GM23248 (cell line): ENCODE measurements at regions not wholly inside any gene's neighbourhood (a gene's known extent, or its start where the extent isn't known, plus 50 kb on each side); places are given as distances from the start of the nearest gene placed in this dataset.

ENCODE experiments used
- DNase-seq: peaks from one replicate; pipeline ENCODE4 v3.0.0-alpha.2; 2015
- H2AFZ ChIP-seq: fragments of 200-600 bp; sonication (generic); 2 replicates; pipeline ENCODE4 v1.6.1; 2016; ENCODE audit warnings: antibody characterized with exemption
- H3F3A ChIP-seq: fragments of 200-600 bp; sonication (generic); 2 replicates; pipeline ENCODE4 v1.6.1; 2016; ENCODE audit warnings: mild to moderate bottlenecking, antibody characterized with exemption, mixed run types; ENCODE audit not compliant: insufficient read depth
- H3K27ac ChIP-seq: fragments of 200-600 bp; sonication (generic); 2 replicates; pipeline ENCODE4 v1.5.1; 2016; ENCODE audit warnings: mild to moderate bottlenecking
- H3K27me3 ChIP-seq: fragments of 200-600 bp; sonication (generic); replicated peaks from 2 replicates; pipeline ENCODE4 v1.6.1; 2016; ENCODE audit warnings: mild to moderate bottlenecking; ENCODE audit not compliant: insufficient read depth
- H3K36me3 ChIP-seq: fragments of 200-600 bp; sonication (generic); 2 replicates; pipeline ENCODE4 v1.6.1; 2016; ENCODE audit warnings: low read depth, mild to moderate bottlenecking
- H3K4me1 ChIP-seq: fragments of 200-600 bp; sonication (generic); 2 replicates; pipeline ENCODE4 v1.6.1; 2016; ENCODE audit warnings: mild to moderate bottlenecking; ENCODE audit not compliant: insufficient read depth
- H3K4me2 ChIP-seq: fragments of 200-600 bp; sonication (generic); one replicate; pipeline ENCODE4 v1.6.1; 2016; ENCODE audit warnings: mild to moderate bottlenecking; ENCODE audit not compliant: unreplicated experiment
- H3K4me3 ChIP-seq: fragments of 200-600 bp; sonication (generic); 2 replicates; pipeline ENCODE4 v1.5.1; 2016; ENCODE audit warnings: mild to moderate bottlenecking
- H3K79me2 ChIP-seq: fragments of 200-600 bp; sonication (generic); 2 replicates; pipeline ENCODE4 v1.6.1; 2016; ENCODE audit warnings: mild to moderate bottlenecking; ENCODE audit not compliant: insufficient read depth
- H3K9ac ChIP-seq: fragments of 200-600 bp; sonication (generic); 2 replicates; pipeline ENCODE4 v1.6.1; 2016; ENCODE audit warnings: mild to moderate bottlenecking
- H3K9me2 ChIP-seq: fragments of 200-600 bp; sonication (generic); 2 replicates; pipeline ENCODE4 v1.6.1; 2016; ENCODE audit warnings: mixed run types, mild to moderate bottlenecking, moderate library complexity; ENCODE audit not compliant: insufficient read depth
- H3K9me3 ChIP-seq: fragments of 200-600 bp; sonication (generic); one replicate; pipeline ENCODE4 v1.6.1; 2017; ENCODE audit warnings: low read depth
- H4K20me1 ChIP-seq: fragments of 200-600 bp; sonication (generic); 2 replicates; pipeline ENCODE4 v1.6.0; 2016; ENCODE audit not compliant: insufficient read depth
- EZH2 ChIP-seq: fragments of 200-600 bp; sonication (generic); IDR thresholded peaks from 2 replicates; pipeline ENCODE4 v1.6.1; 2018; ENCODE audit warnings: antibody characterized with exemption, mild to moderate bottlenecking; ENCODE audit not compliant: insufficient read depth, poor library complexity, severe bottlenecking
- EZH2phosphoT487 ChIP-seq: fragments of 200-600 bp; sonication (generic); IDR thresholded peaks from 2 replicates; pipeline ENCODE4 v1.6.1; 2018; ENCODE audit warnings: antibody characterized with exemption, moderate library complexity, mild to moderate bottlenecking, low read depth; ENCODE audit not compliant: insufficient read depth
- WGBS, 2 experiments: methylation state at CpG; one replicate each; pipeline ENCODE4 v1.1.6; 2015 to 2017; ENCODE audit warnings: low lambda C conversion rate in 2 of 2, low coverage in 1 of 2; ENCODE audit errors: missing lambda C conversion rate in 2 of 2; 5-methylcytosine and 5-hydroxymethylcytosine counted together
- in situ Hi-C: fragments of 300-500 bp; cut with MboI; formaldehyde crosslinking; loops from 2 replicates; pipeline ENCODE4 v1.15.0; 2020

GRCh38 chr20:20797521-20798310, 85.3 kb upstream of the RALGAPA2 start:
- 51 to 55% methylated on average over 14 of the region's 14 CpGs for WGBS, 2 experiments
- no peaks in the 10 kb centered on the region for H3K9me3 ChIP-seq
- no peaks in the 10 kb centered on the region for H3K9me2 ChIP-seq
- H3K9ac ChIP-seq: no peak overlapping the region
- no peak overlapping the region for H3K27ac ChIP-seq
- H3K79me2 ChIP-seq: no peaks in the 10 kb centered on the region
- no peaks in the 10 kb centered on the region for H3K4me1 ChIP-seq
- no peak for DNase-seq
- H3K4me3 ChIP-seq: no peak overlapping the region
- no peaks in the 10 kb centered on the region; the same call in 1 of the 2 replicates for H3K27me3 ChIP-seq
- H4K20me1 ChIP-seq: no peaks in the 10 kb centered on the region
- in situ Hi-C loops: no loop called here
- TF ChIP-seq EZH2phosphoT487 (no peak), EZH2 (no peak)
- no peak overlapping the region for H3K4me2 ChIP-seq
- H3K36me3 ChIP-seq: no peaks in the 10 kb centered on the region
- H2AFZ ChIP-seq: no peak overlapping the region
- no peaks in the 10 kb centered on the region for H3F3A ChIP-seq

DNA sequence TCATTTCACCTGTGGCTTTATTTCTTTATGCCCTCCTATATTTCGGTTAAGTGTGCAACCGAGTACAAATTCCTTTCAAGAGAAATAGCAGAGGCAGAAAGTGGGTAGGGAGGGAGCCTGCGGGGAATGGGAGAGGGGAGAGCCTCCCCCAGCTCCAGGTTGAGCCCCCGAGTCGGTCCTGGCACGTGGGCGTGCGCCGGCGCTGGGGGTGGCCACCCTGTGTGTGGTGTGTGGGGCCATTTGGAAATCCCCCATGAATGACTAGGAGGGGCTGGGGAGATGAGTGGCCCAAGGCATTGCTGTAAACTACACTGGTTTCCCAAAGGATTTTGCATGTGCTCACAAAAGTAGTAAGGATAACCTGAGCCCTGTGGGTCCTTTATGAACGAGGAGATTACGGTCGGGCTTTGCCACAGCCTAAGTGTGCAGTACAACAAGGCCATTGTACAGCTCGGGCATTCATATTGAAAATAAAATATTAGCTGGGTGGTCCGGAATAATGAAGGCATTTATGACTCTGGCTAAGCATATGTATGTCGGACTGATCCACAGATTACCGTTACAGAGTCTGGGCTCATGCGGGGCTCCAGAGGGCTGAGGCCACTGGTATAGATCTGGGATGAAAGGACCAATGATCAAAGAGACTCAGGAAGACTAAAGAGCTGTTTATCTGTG, 84.5 kb upstream of the RALGAPA2 start:
- no peak overlapping the region for H3K4me3 ChIP-seq
- in situ Hi-C loops: no loop called here
- no peak for DNase-seq
- no peaks in the 10 kb centered on the region for H3K9me2 ChIP-seq
- H3K4me1 ChIP-seq: no peaks in the 10 kb centered on the region
- no peaks in the 10 kb centered on the region for H4K20me1 ChIP-seq
- H3K36me3 ChIP-seq: no peaks in the 10 kb centered on the region
- TF ChIP-seq EZH2 (no peak), EZH2phosphoT487 (no peak)
- no peak overlapping the region for H3K4me2 ChIP-seq
- WGBS, 2 experiments: 38 to 52% methylated on average over 17 to 18 of the region's 18 CpGs
- no peaks in the 10 kb centered on the region; the same call in 1 of the 2 replicates for H3K27me3 ChIP-seq
- H3K27ac ChIP-seq: no peak overlapping the region
- no peaks in the 10 kb centered on the region for H3F3A ChIP-seq
- H3K9ac ChIP-seq: no peak overlapping the region
- H2AFZ ChIP-seq: no peak overlapping the region
- H3K79me2 ChIP-seq: no peaks in the 10 kb centered on the region
- no peaks in the 10 kb centered on the region for H3K9me3 ChIP-seq

- Histone ChIP-seq H3K27me3 (no peaks in the 10 kb centered on the region; the same call in 1 of the 2 replicates), H3K79me2 (no peaks in the 10 kb centered on the region), H3K4me1 (no peaks in the 10 kb centered on the region), H3K9ac (no peak overlapping the region), H2AFZ (no peak overlapping the region), H3K4me2 (no peak overlapping the region), H3K9me2 (no peaks in the 10 kb centered on the region), H3K4me3 (no peak overlapping the region), H3K36me3 (no peaks in the 10 kb centered on the region), H4K20me1 (no peaks in the 10 kb centered on the region), H3F3A (no peaks in the 10 kb centered on the region), H3K9me3 (no peaks in the 10 kb centered on the region), H3K27ac (no peak overlapping the region)
- TF ChIP-seq EZH2phosphoT487 (no peak), EZH2 (no peak)
- DNase-seq: no peak
- in situ Hi-C loops: no loop called here
- WGBS, 2 experiments: 19 to 30% methylated on average over 5 of the region's 5 CpGs
Measured at GRCh38 chr20:20795721-20796120, 83.3 kb upstream of the RALGAPA2 start.

DNA sequence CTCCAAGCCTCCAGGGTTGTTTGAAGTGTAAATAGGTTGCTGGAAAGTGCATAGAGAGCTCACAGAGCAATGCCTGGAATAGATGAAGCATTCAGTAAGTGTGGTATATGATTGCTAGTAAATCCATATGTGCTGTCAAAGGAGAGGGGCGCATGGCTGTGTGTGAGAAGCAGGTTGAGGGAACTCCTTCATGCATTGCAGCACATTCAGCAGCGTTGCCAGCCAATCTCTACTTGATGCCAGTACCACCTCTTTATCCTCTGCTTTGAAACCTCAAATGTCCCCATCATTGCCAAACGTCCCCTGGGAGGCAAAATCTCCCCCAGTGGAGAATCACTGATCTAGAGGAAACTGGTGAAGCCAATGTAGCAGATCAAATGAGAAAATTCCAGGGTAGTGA, 82.7 kb upstream of the RALGAPA2 start:
- Histone ChIP-seq H2AFZ (no peak overlapping the region), H3F3A (no peaks in the 10 kb centered on the region), H4K20me1 (no peaks in the 10 kb centered on the region), H3K4me3 (no peak overlapping the region), H3K79me2 (no peaks in the 10 kb centered on the region), H3K9ac (no peak overlapping the region), H3K9me2 (no peaks in the 10 kb centered on the region), H3K9me3 (no peaks in the 10 kb centered on the region), H3K27me3 (no peaks in the 10 kb centered on the region), H3K36me3 (no peaks in the 10 kb centered on the region), H3K4me1 (no peaks in the 10 kb centered on the region), H3K4me2 (no peak overlapping the region), H3K27ac (no peak overlapping the region)
- 14 to 26% methylated on average over 3 of the region's 3 CpGs for WGBS, 2 experiments
- in situ Hi-C loops: no loop called here
- DNase-seq: no peak
- no peak for TF ChIP-seq EZH2phosphoT487
- TF ChIP-seq EZH2: no peak
